HG02943 (cell line): ENCODE measurements at regions not wholly inside any gene's neighbourhood (a gene's known extent, or its start where the extent isn't known, plus 50 kb on each side); places are given as distances from the start of the nearest gene placed in this dataset.
"Not testable (repeated sequence)": the region's sequence is repeated elsewhere in the genome, so short reads cannot be mapped to it uniquely, and the experiment has no call there.

ENCODE experiments used
- ATAC-seq: cut with Tn5 transposase; IDR thresholded peaks from one replicate; pipeline ENCODE4 v1.9.1; 2021; ENCODE audit warnings: mild to moderate bottlenecking, low read depth, moderate library complexity; ENCODE audit not compliant: unreplicated experiment

GRCh38 chr2:195119231-195119630 is 537.8 kb upstream of the SLC39A10 start:
- no peak for ATAC-seq

DNA sequence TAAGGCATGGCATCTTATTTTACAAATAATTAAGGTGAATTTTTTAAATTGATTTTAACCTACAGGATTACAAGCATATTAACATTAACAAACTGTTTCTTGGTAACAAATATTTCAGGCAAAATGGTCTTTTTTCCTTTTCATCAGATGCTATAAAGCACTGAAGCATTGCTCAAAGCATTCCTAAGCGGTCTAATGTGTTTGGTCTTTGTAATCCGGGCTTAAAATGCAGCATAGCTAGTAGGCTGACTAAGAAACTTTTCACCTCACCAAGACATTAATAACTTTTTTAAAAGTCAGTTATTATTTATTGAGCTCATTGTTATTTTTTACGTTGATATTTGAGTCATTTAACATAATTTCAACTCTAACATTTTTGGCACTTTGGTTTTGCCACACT is 538.8 kb upstream of the SLC39A10 start:
- no peak for ATAC-seq

DNA sequence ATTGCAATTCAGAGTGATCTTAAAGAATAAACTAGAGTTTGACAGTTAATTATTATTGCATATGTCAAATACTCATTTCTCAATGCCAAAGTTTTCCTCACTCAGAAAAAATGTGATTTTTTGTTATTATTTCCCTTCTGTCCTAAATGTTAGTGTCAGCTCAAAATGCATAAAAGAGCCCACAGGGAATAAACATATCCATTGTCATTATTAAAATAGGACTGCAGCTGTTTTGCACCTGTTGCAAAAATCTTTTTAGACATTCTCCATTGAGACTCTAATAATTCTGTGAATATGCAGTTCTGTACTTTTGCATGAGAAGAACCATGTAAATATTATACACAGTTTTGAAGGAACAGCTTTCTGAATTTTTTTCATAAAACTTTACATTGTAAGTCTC is 540.0 kb upstream of the SLC39A10 start:
- no peak for ATAC-seq

DNA sequence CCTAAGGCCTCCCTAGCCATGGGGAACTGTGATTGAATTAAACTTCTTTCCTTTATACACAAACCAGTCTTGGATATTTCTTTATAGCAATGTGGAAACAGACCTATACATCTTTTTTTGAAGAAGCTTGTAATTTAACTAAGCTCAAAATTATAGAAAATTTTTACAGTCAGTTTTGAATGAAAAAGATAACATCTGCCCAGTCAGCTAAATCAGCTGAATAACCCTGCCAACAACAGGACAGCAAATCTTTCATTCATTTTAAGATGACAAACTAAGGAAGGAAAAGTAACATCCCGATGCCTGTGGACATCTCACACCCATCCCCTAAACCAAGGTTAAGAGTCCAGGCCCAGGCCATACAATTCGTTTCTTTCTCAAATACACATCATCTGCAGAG is 541.3 kb upstream of the SLC39A10 start:
- no peak for ATAC-seq

- no peak for ATAC-seq
Measured at GRCh38 chr2:195108182-195108581, 548.8 kb upstream of the SLC39A10 start.

- no peak for ATAC-seq
Measured at GRCh38 chr2:195106681-195107380, 550.2 kb upstream of the SLC39A10 start.

DNA sequence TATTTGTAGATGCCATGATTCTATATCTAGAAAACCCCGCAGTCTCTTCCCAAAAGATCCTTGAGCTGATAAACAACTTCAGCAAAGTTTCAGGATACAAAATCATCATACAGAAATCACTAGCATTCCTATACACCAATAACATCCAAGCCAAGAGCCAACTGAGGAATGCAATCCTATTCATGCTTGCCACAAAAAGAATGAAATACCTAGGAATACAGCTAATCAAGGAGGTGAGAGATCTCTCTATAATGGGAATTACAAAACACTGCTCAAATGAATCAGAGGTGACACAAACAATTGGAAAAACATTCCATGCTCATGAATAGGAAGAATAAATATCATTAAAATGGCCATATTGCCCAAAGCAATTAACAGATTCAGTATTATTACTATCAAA is 551.4 kb upstream of the SLC39A10 start:
- ATAC-seq, result no peak

GRCh38 chr2:195094330-195094729 is 562.7 kb upstream of the SLC39A10 start:
- no peak for ATAC-seq

DNA sequence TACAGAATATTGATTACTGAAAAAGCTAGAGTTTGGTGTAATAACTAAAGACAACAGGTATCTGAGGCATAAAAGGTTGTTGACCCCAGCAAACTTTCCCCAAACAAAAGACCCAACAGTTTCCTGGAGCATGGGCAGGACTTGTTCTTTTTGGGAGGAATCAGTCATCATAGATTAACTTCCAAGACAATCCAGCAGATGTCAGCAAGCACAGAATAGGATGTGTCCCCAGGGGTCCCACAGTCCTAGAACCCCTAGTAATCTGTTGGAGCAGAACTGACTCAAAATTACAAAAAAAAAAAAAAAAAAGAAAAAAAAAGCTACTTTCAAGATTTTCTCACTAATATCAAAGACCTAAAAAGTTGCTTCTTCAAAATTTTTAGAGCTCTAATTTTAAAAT is 564.7 kb upstream of the SLC39A10 start:
- ATAC-seq, result no peak

- ATAC-seq, result not testable (repeated sequence)
Measured at GRCh38 chr2:195072806-195073205, 584.2 kb upstream of the SLC39A10 start.

DNA sequence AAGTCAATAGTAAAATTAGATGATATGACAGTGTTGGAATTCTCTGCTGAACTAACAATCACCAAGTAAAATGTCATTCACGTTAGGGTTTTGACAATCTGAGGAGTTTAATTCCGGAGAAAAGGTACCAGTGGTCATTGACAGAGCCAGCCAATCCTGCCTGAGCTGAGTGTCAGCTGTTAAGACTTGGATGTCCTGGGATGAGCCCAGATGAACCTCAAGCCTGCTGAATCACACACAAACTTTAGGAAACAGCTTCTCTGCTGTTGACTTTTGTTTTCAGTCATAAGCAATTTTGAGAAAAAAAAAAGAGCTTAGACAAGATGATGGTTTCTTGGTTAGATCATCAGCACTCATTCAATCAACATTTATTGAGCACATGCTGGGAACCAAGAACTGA is 600.0 kb upstream of the SLC39A10 start:
- ATAC-seq, result no peak

- ATAC-seq, result no peak
Measured at GRCh38 chr2:195055996-195056395, 601.0 kb upstream of the SLC39A10 start.

DNA sequence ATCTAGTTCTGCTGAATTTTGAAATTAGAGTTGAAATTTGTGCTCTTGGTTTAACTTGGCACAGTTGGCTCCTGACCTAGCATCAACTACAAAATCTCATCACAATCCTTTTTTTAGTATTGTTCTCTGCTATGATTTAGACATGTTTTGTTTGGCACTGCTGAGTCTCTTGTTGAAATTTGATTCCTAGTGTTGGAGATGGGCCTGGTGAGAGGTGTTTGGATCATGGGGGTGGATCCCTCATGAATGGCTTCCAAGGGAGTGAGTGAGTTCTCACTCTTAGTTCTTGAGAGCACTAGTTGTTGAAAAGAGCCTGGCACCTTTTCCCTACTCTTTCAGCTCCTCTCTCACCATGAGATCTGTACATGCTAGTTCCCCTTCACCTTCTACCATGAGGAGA is 605.6 kb upstream of the SLC39A10 start:
- no peak for ATAC-seq

DNA sequence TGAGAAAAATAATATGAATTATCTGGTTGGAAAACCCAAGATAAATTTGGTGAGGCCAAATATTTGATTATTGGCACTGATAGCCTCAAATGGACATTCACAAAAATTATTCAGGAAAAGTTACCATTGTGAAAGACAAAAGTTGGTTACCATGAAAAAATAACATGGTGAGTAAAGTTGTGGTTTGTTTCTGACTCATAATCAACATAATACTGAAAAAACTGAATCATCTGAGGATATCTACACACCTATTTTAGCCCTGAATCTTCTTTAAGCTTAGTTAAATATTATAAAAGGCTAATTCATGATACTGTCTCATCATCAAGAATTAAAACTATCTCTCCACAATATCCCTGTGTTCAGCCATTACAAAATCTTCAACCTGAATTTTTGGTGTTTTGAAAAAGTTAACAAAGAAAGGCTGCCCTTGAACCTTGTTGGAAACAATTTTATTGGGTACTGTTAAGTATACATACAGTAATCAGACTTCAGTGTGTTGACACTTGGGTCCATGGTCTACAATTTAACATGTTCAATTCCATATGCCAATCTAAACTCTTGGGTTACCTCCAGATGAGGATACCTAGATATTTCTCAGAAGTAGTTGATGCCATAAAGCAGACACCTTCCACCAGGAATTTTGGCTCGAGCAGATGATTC is 607.5 kb upstream of the SLC39A10 start:
- peak; percentile 53 for ATAC-seq

- ATAC-seq, result no peak
Measured at GRCh38 chr2:195047955-195048354, 609.1 kb upstream of the SLC39A10 start.

DNA sequence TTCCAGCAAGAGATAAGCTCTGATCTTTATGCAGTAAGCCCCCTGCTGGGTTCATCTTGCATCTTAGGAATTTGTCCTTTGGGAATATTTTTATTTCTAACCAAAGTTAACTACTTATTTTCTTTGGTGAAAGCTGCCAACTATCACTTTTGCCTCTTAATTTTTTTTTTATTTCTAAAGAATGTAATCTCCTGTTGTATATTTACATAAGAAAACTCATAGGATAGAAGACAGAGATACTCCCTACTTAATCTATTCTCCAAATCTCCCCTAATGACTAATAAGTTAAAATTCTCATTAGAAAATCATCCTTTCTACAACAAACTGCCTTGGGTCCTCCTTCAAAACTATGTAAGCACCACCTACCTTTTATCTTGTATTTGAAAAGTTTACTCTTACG is 612.2 kb upstream of the SLC39A10 start:
- ATAC-seq, result no peak

DNA sequence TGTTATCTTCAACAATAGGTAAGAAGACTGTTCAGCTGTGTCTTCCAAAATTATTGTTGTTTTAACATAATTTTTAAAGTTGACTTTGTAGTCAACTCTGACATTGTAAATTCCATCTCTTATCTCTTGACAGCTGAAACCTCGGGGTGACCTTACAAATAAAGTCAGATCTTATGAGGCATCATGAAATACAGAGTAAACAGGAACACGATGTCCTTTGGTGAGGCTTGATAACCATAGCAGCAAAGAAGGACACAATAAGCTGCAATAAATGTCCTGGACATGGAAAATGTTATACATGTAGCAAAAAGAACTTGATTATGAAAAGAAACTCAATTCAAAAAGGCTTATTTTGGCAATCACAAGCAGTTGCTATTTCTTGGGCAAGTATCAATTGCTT is 618.9 kb upstream of the SLC39A10 start:
- no peak for ATAC-seq

DNA sequence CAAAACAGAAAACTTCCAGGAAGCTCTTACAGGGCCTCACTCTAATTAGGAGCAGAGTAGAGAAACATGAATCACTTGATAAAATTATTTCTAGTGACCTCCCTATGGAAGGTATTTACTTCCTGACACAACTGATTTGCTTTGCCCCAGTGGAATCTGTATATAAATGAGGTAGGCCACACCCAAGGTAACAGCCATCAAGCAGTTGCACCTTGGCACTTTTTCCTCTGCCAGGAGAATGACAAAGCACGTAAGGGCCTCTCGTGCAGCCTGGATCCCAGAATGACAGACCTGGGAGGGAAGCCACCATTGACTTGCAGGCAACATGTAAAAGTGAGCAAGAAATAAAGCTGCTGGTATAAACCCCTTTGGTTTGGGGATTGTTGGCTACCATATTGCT is 620.0 kb upstream of the SLC39A10 start:
- no peak for ATAC-seq

GRCh38 chr2:195031411-195031810 is 625.6 kb upstream of the SLC39A10 start:
- no peak for ATAC-seq

DNA sequence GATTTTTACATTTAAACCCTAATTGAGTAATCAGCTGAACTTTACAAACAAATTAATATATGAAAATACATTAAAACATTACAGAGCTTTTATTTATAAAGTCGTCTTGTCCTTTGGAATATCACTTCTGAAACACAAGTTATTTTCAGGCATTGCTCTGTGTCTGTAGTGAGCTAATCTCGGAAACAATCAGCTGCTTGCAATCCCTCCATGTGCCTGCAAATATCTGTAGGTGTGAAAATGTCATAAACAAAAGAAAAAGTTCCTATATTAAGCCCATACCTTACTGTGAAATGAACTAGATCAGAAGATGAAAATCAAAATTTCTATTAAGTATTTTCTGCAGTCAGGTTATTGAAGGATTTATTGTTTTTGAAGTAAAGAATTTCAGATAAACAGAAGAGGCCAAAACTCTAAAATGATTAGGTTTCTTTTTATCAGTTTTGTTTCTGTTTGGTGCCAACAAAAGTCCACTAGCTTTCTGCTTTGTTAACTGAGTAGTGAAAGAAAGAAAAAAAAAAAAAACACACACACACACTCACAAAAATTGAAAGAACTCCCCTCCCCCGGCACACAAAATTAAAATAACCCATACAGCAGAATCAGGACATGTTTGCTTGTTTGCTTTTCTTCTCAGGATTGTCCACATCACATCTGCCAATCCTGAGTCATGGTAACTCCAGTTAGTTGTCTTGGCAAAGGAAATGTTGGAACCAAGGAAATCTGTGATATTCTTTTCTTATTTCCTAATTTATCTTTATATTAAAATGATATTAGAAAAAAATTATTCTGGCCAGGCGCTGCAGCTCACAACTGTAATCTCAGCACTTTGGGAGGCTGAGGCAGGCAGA is 627.0 kb upstream of the SLC39A10 start:
- no peak for ATAC-seq

- ATAC-seq, result no peak
Measured at GRCh38 chr2:195027947-195028346, 629.1 kb upstream of the SLC39A10 start.
